Astrocyte (in vitro differentiated cells and primary cell): ENCODE measurements at regions not wholly inside any gene's neighbourhood (a gene's known extent, or its start where the extent isn't known, plus 50 kb on each side); places are given as distances from the start of the nearest gene placed in this dataset.
A peak's percentile ranks its signal among the peaks of the same experiment; 100 is the strongest.

Experiments used
- DNase-seq: peaks from one replicate; pipeline ENCODE4 v3.0.0-alpha.2; 2010; ENCODE audit warnings: low read depth
- FAIRE-seq: peaks from 2 replicates; lab custom pipeline; 2011; peaks lifted over from hg19 to GRCh38; lab: Jason Lieb, UNC
- H2AFZ ChIP-seq: 2 replicates; pipeline ENCODE4 v1.6.0; 2012; ENCODE audit warnings: low read depth, low read length, inconsistent platforms
- H3K27ac ChIP-seq: 2 replicates; pipeline ENCODE4 v1.5.1; 2011; ENCODE audit warnings: low read depth, low read length, inconsistent platforms
- H3K27me3 ChIP-seq: 2 replicates; pipeline ENCODE4 v1.6.0; 2011; ENCODE audit warnings: low read length, inconsistent platforms; ENCODE audit not compliant: insufficient read depth
- H3K36me3 ChIP-seq: 2 replicates; pipeline ENCODE4 v1.5.1; 2011; ENCODE audit warnings: low read length, inconsistent platforms; ENCODE audit not compliant: insufficient read depth
- H3K4me1 ChIP-seq: 2 replicates; pipeline ENCODE4 v1.5.1; 2011; ENCODE audit warnings: low read length, inconsistent platforms; ENCODE audit not compliant: insufficient read depth
- H3K4me2 ChIP-seq: 2 replicates; pipeline ENCODE4 v1.6.0; 2012; ENCODE audit warnings: low read length, inconsistent platforms
- H3K4me3 ChIP-seq: 2 replicates; pipeline ENCODE4 v1.5.1; 2011; ENCODE audit warnings: low read depth, mild to moderate bottlenecking, low read length, inconsistent platforms; ENCODE audit not compliant: insufficient read depth
- H3K79me2 ChIP-seq: 2 replicates; pipeline ENCODE4 v1.6.0; 2012; ENCODE audit warnings: mild to moderate bottlenecking, low read length, inconsistent platforms; ENCODE audit not compliant: insufficient read depth
- H3K9ac ChIP-seq: 2 replicates; pipeline ENCODE4 v1.6.0; 2012; ENCODE audit warnings: mild to moderate bottlenecking, low read length, inconsistent platforms
- H3K9me3 ChIP-seq: 2 replicates; pipeline ENCODE4 v1.5.1; 2012; ENCODE audit warnings: low read depth, mild to moderate bottlenecking, low read length, inconsistent platforms; ENCODE audit not compliant: insufficient read depth
- H4K20me1 ChIP-seq: 2 replicates; pipeline ENCODE4 v1.6.0; 2012; ENCODE audit warnings: low read length, inconsistent platforms; ENCODE audit not compliant: insufficient read depth
- H3K27ac Mint-ChIP-seq: one replicate; pipeline ENCODE4 v1.8.0; 2021; ENCODE audit warnings: mild to moderate bottlenecking, mixed read lengths; ENCODE audit not compliant: unreplicated experiment
- H3K27me3 Mint-ChIP-seq: one replicate; pipeline ENCODE4 v1.8.0; 2021; ENCODE audit warnings: low read depth, mixed read lengths; ENCODE audit not compliant: unreplicated experiment
- H3K36me3 Mint-ChIP-seq: one replicate; pipeline ENCODE4 v1.8.0; 2021; ENCODE audit warnings: low read depth, mixed read lengths; ENCODE audit not compliant: unreplicated experiment
- H3K4me1 Mint-ChIP-seq: one replicate; pipeline ENCODE4 v1.8.0; 2021; ENCODE audit warnings: low read depth, mixed read lengths; ENCODE audit not compliant: unreplicated experiment
- H3K4me3 Mint-ChIP-seq: one replicate; pipeline ENCODE4 v1.8.0; 2021; ENCODE audit warnings: mild to moderate bottlenecking, moderate library complexity, mixed read lengths; ENCODE audit not compliant: unreplicated experiment
- H3K9me3 Mint-ChIP-seq: one replicate; pipeline ENCODE4 v1.8.0; 2021; ENCODE audit warnings: mild to moderate bottlenecking, mixed read lengths; ENCODE audit not compliant: unreplicated experiment
- CTCF ChIP-seq: IDR thresholded peaks from 2 replicates; pipeline ENCODE4 v1.5.1; 2011; ENCODE audit warnings: low read depth, mild to moderate bottlenecking, inconsistent platforms, low read length, moderate library complexity; ENCODE audit not compliant: insufficient read depth
- EZH2 ChIP-seq: IDR thresholded peaks from 2 replicates; pipeline ENCODE4 v1.6.1; 2012; ENCODE audit warnings: mild to moderate bottlenecking, low read length, inconsistent platforms; ENCODE audit not compliant: insufficient read depth

GRCh38 chr3:104005815-104006214 lies 1360.9 kb upstream of the ALCAM start:
- H3K36me3 Mint-ChIP-seq, result no peaks in the 10 kb centered on the region
- H3K9me3 Mint-ChIP-seq, result no peaks in the 10 kb centered on the region
- H3K4me1 Mint-ChIP-seq, result no peaks in the 10 kb centered on the region
- Histone ChIP-seq H3K9ac (no peak overlapping the region), H2AFZ (no peak overlapping the region), H3K36me3 (no peaks in the 10 kb centered on the region), H3K27me3 (no peaks in the 10 kb centered on the region), H3K27ac (no peak overlapping the region), H4K20me1 (no peaks in the 10 kb centered on the region), H3K4me1 (no peaks in the 10 kb centered on the region), H3K79me2 (no peaks in the 10 kb centered on the region), H3K4me2 (no peak overlapping the region), H3K9me3 (no peaks in the 10 kb centered on the region), H3K4me3 (no peak overlapping the region)
- TF ChIP-seq EZH2, result no peak
- no peak for TF ChIP-seq CTCF
- no peaks in the 10 kb centered on the region for H3K27me3 Mint-ChIP-seq
- peak; percentile 0 for DNase-seq
- no peak for FAIRE-seq
- H3K27ac Mint-ChIP-seq, result no peak overlapping the region
- H3K4me3 Mint-ChIP-seq, result no peak overlapping the region

GRCh38 chr3:104018541-104018940 lies 1348.2 kb upstream of the ALCAM start:
- TF ChIP-seq EZH2, result no peak
- no peak for TF ChIP-seq CTCF
- FAIRE-seq (no peak), DNase-seq (peak; percentile 9)
- no peaks in the 10 kb centered on the region for H3K36me3 Mint-ChIP-seq
- no peaks in the 10 kb centered on the region for H3K9me3 Mint-ChIP-seq
- Histone ChIP-seq H3K4me1 (no peaks in the 10 kb centered on the region), H3K79me2 (no peaks in the 10 kb centered on the region), H3K36me3 (no peaks in the 10 kb centered on the region), H4K20me1 (no peaks in the 10 kb centered on the region), H3K9me3 (peaks cover 2% of the 10 kb centered on the region), H2AFZ (no peak overlapping the region), H3K27me3 (no peaks in the 10 kb centered on the region), H3K4me3 (no peak overlapping the region), H3K27ac (no peak overlapping the region), H3K9ac (no peak overlapping the region), H3K4me2 (no peak overlapping the region)
- H3K4me1 Mint-ChIP-seq, result no peaks in the 10 kb centered on the region
- no peaks in the 10 kb centered on the region for H3K27me3 Mint-ChIP-seq
- no peak overlapping the region for H3K27ac Mint-ChIP-seq
- no peak overlapping the region for H3K4me3 Mint-ChIP-seq

DNA sequence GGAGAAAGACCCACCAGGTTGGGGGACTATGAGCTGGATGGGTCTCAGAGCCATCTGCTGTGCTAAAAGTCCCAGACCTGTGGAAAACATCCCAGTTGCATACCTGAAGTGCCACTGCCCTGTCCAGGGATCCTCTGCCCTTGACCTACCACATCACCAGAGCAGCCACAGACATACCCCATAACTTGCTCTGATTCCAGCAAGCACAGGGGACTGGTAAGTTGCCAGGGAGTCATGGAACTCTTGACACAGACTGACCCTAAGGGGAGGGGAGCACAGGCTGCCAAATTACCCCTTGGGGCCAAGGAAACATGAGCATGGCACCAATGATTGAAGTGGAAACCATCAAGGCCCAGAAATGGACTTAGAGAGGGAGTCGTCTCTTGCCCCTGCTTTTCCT lies 1335.1 kb upstream of the ALCAM start:
- Mint-ChIP-seq H3K4me3 (no peak overlapping the region), H3K36me3 (no peaks in the 10 kb centered on the region), H3K27me3 (no peaks in the 10 kb centered on the region), H3K4me1 (peaks cover 21% of the 10 kb centered on the region), H3K27ac (peak overlapping the region; percentile 35), H3K9me3 (no peaks in the 10 kb centered on the region)
- Histone ChIP-seq H3K79me2 (no peaks in the 10 kb centered on the region), H3K4me1 (no peaks in the 10 kb centered on the region), H3K9ac (no peak overlapping the region), H3K9me3 (no peaks in the 10 kb centered on the region), H3K27me3 (no peaks in the 10 kb centered on the region), H3K4me3 (no peak overlapping the region), H3K36me3 (no peaks in the 10 kb centered on the region), H4K20me1 (no peaks in the 10 kb centered on the region), H2AFZ (no peak overlapping the region), H3K27ac (no peak overlapping the region), H3K4me2 (no peak overlapping the region)
- DNase-seq (no peak), FAIRE-seq (no peak)
- no peak for TF ChIP-seq CTCF
- TF ChIP-seq EZH2, result no peak
